Ishikawa (cell line): ENCODE measurements at regions not wholly inside any gene's neighbourhood (a gene's known extent, or its start where the extent isn't known, plus 50 kb on each side); places are given as distances from the start of the nearest gene placed in this dataset.
A peak's percentile ranks its signal among the peaks of the same experiment; 100 is the strongest.

Experiments
- RAD21 ChIP-seq: IDR thresholded peaks from 2 replicates; pipeline ENCODE4 v1.6.1; 2012; ENCODE audit warnings: low read depth
- TF ChIP-seq, protein P1 (sequence below): IDR thresholded peaks from 2 replicates; pipeline ENCODE4 v1.6.1; 2012; ENCODE audit warnings: low read depth, mild to moderate bottlenecking
- TF ChIP-seq, protein P2 (sequence below): IDR thresholded peaks from 2 replicates; pipeline ENCODE4 v1.6.1; 2012

DNA sequence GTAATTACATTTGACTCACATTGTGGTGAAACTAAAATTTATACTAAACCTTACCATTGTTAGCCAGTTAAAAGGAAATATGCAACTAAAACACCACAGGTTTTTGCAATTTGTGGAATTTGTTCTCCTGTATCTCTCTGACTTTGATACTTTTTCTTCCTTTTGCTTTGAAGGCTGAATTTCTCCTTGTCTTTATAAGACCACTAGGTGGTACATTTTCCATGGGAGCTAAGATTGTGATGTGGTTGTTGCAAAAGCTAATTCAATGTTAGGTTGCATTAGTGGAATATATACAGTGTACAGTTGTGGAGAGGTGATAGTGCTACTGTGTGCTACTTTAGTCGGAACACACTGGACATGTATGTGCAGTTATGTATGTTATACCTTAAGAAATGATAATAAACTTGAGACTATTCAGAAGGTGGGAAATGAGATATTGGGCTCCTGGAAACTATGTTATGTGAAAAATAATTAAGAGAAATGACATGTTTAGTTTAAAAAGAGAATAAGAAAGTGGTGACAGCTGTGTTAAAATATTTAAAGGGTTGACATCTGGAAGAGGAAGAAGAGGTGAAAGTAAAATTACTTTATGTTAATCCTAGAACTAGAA is 70.3 kb downstream of the ARL9 start:
- TF ChIP-seq, protein P1, sequence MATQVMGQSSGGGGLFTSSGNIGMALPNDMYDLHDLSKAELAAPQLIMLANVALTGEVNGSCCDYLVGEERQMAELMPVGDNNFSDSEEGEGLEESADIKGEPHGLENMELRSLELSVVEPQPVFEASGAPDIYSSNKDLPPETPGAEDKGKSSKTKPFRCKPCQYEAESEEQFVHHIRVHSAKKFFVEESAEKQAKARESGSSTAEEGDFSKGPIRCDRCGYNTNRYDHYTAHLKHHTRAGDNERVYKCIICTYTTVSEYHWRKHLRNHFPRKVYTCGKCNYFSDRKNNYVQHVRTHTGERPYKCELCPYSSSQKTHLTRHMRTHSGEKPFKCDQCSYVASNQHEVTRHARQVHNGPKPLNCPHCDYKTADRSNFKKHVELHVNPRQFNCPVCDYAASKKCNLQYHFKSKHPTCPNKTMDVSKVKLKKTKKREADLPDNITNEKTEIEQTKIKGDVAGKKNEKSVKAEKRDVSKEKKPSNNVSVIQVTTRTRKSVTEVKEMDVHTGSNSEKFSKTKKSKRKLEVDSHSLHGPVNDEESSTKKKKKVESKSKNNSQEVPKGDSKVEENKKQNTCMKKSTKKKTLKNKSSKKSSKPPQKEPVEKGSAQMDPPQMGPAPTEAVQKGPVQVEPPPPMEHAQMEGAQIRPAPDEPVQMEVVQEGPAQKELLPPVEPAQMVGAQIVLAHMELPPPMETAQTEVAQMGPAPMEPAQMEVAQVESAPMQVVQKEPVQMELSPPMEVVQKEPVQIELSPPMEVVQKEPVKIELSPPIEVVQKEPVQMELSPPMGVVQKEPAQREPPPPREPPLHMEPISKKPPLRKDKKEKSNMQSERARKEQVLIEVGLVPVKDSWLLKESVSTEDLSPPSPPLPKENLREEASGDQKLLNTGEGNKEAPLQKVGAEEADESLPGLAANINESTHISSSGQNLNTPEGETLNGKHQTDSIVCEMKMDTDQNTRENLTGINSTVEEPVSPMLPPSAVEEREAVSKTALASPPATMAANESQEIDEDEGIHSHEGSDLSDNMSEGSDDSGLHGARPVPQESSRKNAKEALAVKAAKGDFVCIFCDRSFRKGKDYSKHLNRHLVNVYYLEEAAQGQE = no peak
- TF ChIP-seq, protein P2, sequence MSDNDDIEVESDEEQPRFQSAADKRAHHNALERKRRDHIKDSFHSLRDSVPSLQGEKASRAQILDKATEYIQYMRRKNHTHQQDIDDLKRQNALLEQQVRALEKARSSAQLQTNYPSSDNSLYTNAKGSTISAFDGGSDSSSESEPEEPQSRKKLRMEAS = no peak
- peak; percentile 64 for TF ChIP-seq RAD21
